SU-DHL-6 (cell line): ENCODE measurements at regions not wholly inside any gene's neighbourhood (a gene's known extent, or its start where the extent isn't known, plus 50 kb on each side); places are given as distances from the start of the nearest gene placed in this dataset.

Source experiments
- H2AFZ ChIP-seq: fragments of 200-600 bp; sonication (generic); 2 replicates; pipeline ENCODE4 v1.6.1; 2014; ENCODE audit warnings: low read depth, mild to moderate bottlenecking, moderate library complexity, mixed read lengths, antibody characterized with exemption, low read length; ENCODE audit not compliant: severe bottlenecking
- H3F3A ChIP-seq: fragments of 200-600 bp; shearing (Covaris generic); 2 replicates; pipeline ENCODE4 v1.6.0; 2016; ENCODE audit warnings: antibody characterized with exemption, mild to moderate bottlenecking; ENCODE audit not compliant: insufficient read depth
- H3K27ac ChIP-seq: fragments of 200-600 bp; sonication (generic); 2 replicates; pipeline ENCODE4 v1.5.1; 2016; ENCODE audit warnings: low read depth, mild to moderate bottlenecking, low read length, moderate library complexity, mixed read lengths
- H3K27me3 ChIP-seq: fragments of 200-600 bp; sonication (generic), shearing (Covaris generic); 2 replicates; pipeline ENCODE4 v1.6.0; 2014; ENCODE audit warnings: mild to moderate bottlenecking, low read length
- H3K36me3 ChIP-seq: fragments of 200-600 bp; sonication (generic); 2 replicates; pipeline ENCODE4 v1.6.1; 2014; ENCODE audit warnings: mild to moderate bottlenecking, low read length, mixed read lengths
- H3K4me2 ChIP-seq: fragments of 300-600, 200-600 bp; shearing (Covaris generic), sonication (generic); 2 replicates; pipeline ENCODE4 v1.6.0; 2014; ENCODE audit warnings: low read length, low read depth, mild to moderate bottlenecking; ENCODE audit not compliant: poor library complexity, severe bottlenecking
- H3K4me3 ChIP-seq: fragments of 200-600 bp; sonication (generic); 2 replicates; pipeline ENCODE4 v1.5.1; 2014; ENCODE audit warnings: antibody characterized with exemption, low read length, mild to moderate bottlenecking, mixed read lengths; ENCODE audit not compliant: insufficient read depth, poor library complexity, severe bottlenecking
- H3K79me2 ChIP-seq: fragments of 200-600 bp; sonication (generic); 2 replicates; pipeline ENCODE4 v1.6.1; 2014; ENCODE audit warnings: mild to moderate bottlenecking, low read length, moderate library complexity; ENCODE audit not compliant: insufficient read depth
- H3K9ac ChIP-seq: fragments of 200-600 bp; sonication (generic); 2 replicates; pipeline ENCODE4 v1.7.0; 2014; ENCODE audit warnings: mild to moderate bottlenecking, low read length
- H3K9me2 ChIP-seq: fragments of 200-600 bp; sonication (generic); replicated peaks from 2 replicates; pipeline ENCODE4 v1.6.1; 2014; ENCODE audit warnings: low read length; ENCODE audit not compliant: insufficient read depth
- H3K9me3 ChIP-seq: fragments of 200-600 bp; sonication (generic); 2 replicates; pipeline ENCODE4 v1.6.1; 2014; ENCODE audit warnings: low read length, mixed read lengths; ENCODE audit not compliant: insufficient read depth
- H4K20me1 ChIP-seq: fragments of 200-600 bp; sonication (generic); 2 replicates; pipeline ENCODE4 v1.6.1; 2014; ENCODE audit warnings: low read depth, mild to moderate bottlenecking, antibody characterized with exemption, low read length, moderate library complexity, mixed read lengths
- EZH2phosphoT487 ChIP-seq: fragments of 200-600 bp; sonication (generic), shearing (Covaris generic); conservative IDR thresholded peaks from 2 replicates; pipeline ENCODE4 v1.6.1; 2018; ENCODE audit warnings: mild to moderate bottlenecking, antibody characterized with exemption, low read length, moderate library complexity, mixed read lengths
- TF ChIP-seq, protein P1 (sequence below): fragments of 200-600 bp; sonication (generic); IDR thresholded peaks from one replicate; pipeline ENCODE4 v1.5.1; 2017; ENCODE audit warnings: antibody characterized with exemption, mild to moderate bottlenecking, low read length, moderate library complexity; ENCODE audit not compliant: insufficient read depth, poor library complexity, severe bottlenecking

DNA sequence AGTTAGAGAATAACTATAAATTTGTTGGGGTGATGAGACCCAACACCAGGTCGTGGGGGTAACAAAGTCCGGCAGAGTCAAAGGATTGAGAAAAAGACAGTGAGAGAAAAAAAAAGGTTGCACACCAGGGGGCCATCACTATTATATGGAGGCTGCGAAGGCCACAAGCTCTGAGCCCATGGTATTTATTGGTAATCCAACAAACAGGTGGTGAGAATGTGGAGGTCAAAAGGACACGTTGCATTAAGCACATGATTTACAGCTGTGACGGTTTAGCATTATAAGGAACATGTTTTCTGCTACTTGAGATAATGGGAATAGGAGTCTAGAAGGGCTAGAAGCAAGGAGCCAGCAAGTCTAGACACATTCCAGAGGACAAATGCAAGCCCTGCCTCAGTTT is 2202.2 kb upstream of the C9orf72 start:
- Histone ChIP-seq H3K79me2 (no peaks in the 10 kb centered on the region), H3F3A (no peaks in the 10 kb centered on the region), H2AFZ (no peak overlapping the region), H3K27me3 (no peaks in the 10 kb centered on the region), H3K27ac (no peak overlapping the region), H3K9me2 (no peaks in the 10 kb centered on the region), H4K20me1 (no peaks in the 10 kb centered on the region), H3K4me2 (no peak overlapping the region), H3K9ac (no peak overlapping the region), H3K4me3 (no peak overlapping the region), H3K36me3 (no peaks in the 10 kb centered on the region), H3K9me3 (no peaks in the 10 kb centered on the region)
- TF ChIP-seq, protein P1, sequence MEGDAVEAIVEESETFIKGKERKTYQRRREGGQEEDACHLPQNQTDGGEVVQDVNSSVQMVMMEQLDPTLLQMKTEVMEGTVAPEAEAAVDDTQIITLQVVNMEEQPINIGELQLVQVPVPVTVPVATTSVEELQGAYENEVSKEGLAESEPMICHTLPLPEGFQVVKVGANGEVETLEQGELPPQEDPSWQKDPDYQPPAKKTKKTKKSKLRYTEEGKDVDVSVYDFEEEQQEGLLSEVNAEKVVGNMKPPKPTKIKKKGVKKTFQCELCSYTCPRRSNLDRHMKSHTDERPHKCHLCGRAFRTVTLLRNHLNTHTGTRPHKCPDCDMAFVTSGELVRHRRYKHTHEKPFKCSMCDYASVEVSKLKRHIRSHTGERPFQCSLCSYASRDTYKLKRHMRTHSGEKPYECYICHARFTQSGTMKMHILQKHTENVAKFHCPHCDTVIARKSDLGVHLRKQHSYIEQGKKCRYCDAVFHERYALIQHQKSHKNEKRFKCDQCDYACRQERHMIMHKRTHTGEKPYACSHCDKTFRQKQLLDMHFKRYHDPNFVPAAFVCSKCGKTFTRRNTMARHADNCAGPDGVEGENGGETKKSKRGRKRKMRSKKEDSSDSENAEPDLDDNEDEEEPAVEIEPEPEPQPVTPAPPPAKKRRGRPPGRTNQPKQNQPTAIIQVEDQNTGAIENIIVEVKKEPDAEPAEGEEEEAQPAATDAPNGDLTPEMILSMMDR: no peak
- TF ChIP-seq EZH2phosphoT487: no peak

DNA sequence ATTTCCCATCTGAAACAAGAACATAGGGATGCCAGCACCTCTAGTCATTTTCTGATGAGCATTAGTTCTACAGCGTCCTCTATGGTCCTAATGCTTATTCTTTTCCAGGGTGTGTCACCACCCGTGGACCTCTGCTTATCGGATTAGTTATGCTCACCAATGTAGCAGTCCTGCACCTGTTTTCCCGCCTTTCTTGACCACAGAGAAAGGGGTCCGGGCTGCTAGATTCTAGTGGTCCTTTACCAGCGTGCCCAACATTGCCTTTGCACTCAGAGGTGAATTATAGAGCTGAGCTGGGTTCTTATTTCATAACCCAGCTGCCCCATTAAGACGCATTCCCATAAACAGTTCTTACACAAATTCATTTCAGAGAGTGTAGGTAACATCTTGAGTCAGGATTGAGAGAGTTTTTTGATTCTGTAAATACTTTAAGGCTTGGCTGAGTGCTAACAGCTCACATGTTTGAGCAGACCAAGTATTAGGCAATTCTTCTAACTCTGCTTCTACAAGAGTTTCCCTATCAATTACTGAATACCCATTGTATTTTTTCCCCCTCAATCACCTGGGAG is 2205.1 kb upstream of the C9orf72 start:
- no peak for TF ChIP-seq EZH2phosphoT487
- TF ChIP-seq, protein P1: no peak
- H3K27me3 ChIP-seq: no peaks in the 10 kb centered on the region
- no peak overlapping the region for H3K4me2 ChIP-seq
- no peaks in the 10 kb centered on the region for H3K9me3 ChIP-seq
- H3F3A ChIP-seq: no peaks in the 10 kb centered on the region
- no peak overlapping the region for H2AFZ ChIP-seq
- H4K20me1 ChIP-seq: no peaks in the 10 kb centered on the region
- no peaks in the 10 kb centered on the region for H3K36me3 ChIP-seq
- H3K27ac ChIP-seq: no peak overlapping the region
- H3K79me2 ChIP-seq: no peaks in the 10 kb centered on the region
- no peak overlapping the region for H3K9ac ChIP-seq
- no peak overlapping the region for H3K4me3 ChIP-seq
- no peaks in the 10 kb centered on the region for H3K9me2 ChIP-seq

DNA sequence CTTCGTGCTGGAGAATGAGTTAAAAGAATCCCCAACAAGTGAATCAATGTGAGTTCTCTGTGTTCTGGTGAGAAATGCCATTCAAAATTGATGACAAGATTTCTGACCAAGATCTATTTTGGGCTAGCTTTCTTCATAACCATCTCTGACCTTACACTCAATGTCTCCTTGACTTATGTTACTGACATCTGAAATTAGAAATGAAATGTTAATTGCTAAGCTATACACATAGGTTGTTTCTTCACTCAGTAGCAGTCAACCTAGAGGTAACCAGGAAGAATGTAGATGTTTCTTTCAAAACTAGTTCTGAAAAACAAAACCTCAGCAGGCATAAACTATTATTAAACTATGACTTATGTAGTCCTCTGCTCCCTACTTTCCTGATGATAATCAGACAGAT is 2220.7 kb upstream of the C9orf72 start:
- Histone ChIP-seq H3K79me2 (no peaks in the 10 kb centered on the region), H3K9me2 (no peaks in the 10 kb centered on the region), H3K9me3 (no peaks in the 10 kb centered on the region), H4K20me1 (no peaks in the 10 kb centered on the region), H3K27ac (no peak overlapping the region), H3K4me2 (no peak overlapping the region), H3K4me3 (no peak overlapping the region), H3K27me3 (no peaks in the 10 kb centered on the region), H3K9ac (no peak overlapping the region), H3F3A (no peaks in the 10 kb centered on the region), H3K36me3 (no peaks in the 10 kb centered on the region), H2AFZ (no peak overlapping the region)
- no peak for TF ChIP-seq EZH2phosphoT487
- TF ChIP-seq, protein P1: no peak
